GM19328 (cell line): ENCODE measurements at regions not wholly inside any gene's neighbourhood (a gene's known extent, or its start where the extent isn't known, plus 50 kb on each side); places are given as distances from the start of the nearest gene placed in this dataset.

Source experiments
- ATAC-seq: cut with Tn5 transposase; IDR thresholded peaks from one replicate; pipeline ENCODE4 v1.9.1; 2021; ENCODE audit warnings: mild to moderate bottlenecking, moderate library complexity; ENCODE audit not compliant: unreplicated experiment

- no peak for ATAC-seq
Observed at GRCh38 chr15:25931851-25932250, 68.7 kb upstream of the ATP10A start.

DNA sequence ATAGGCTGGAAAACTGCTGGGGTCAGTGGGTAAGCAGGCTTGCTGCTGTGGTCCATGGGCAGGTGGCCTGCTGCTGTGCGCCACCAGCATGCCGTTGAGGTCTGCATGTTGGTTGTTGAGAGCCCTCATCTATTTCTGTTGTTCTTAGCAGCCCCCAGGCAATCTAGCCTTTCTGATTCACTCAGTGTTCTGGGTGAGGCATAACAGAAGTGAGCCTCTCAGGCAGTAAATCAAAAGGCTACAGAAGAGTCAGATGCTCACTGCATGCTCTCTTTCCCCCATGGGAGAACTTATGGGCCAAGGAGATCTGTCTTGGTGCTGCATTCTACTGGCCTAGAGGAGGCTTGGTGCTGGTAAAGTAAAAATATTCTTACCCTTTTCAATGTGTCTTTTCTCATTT, 67.8 kb upstream of the ATP10A start:
- ATAC-seq: no peak
